CD14-positive monocyte (primary cell): ENCODE measurements at regions not wholly inside any gene's neighbourhood (a gene's known extent, or its start where the extent isn't known, plus 50 kb on each side); places are given as distances from the start of the nearest gene placed in this dataset.
"Not testable (repeated sequence)": the region's sequence is repeated elsewhere in the genome, so short reads cannot be mapped to it uniquely, and the experiment has no call there.

Experiments used
- DNase-seq, 3 donors: peaks; one replicate each; pipeline ENCODE4 v3.0.0-alpha.2; 2011 to 2022
- H2AFZ ChIP-seq: 2 replicates; pipeline ENCODE4 v1.6.0; 2012; ENCODE audit warnings: mild to moderate bottlenecking, low read depth, low read length, inconsistent platforms; ENCODE audit not compliant: insufficient read depth, poor library complexity, severe bottlenecking
- H3K27ac ChIP-seq, 2 donors: 1 replicate in 1 of 2; 2 replicates in 1 of 2; pipeline ENCODE4 v1.5.1; 2012 to 2013; ENCODE audit warnings: low read length in 2 of 2, control low read depth in 1 of 2, inconsistent platforms in 1 of 2, low read depth in 1 of 2, mild to moderate bottlenecking in 1 of 2
- H3K27me3 ChIP-seq, 2 donors: one replicate each; pipeline versions ENCODE4 v1.6.0 to v1.6.1; 2011 to 2013; ENCODE audit warnings: low read length in 2 of 2; ENCODE audit not compliant: control insufficient read depth in 2 of 2, insufficient read depth in 2 of 2
- H3K36me3 ChIP-seq, 2 donors: replicated peaks in 1 of 2; 1 replicate in 1 of 2; 2 replicates in 1 of 2; pipeline versions ENCODE4 v1.5.1 to v1.6.1; 2012 to 2013; ENCODE audit warnings: low read length in 2 of 2, control low read depth in 1 of 2, inconsistent platforms in 1 of 2, mild to moderate bottlenecking in 1 of 2; ENCODE audit not compliant: insufficient read depth in 2 of 2, control insufficient read depth in 1 of 2
- H3K4me1 ChIP-seq, 2 donors: 1 replicate in 1 of 2; 2 replicates in 1 of 2; pipeline versions ENCODE4 v1.5.1 to v1.6.1; 2012 to 2013; ENCODE audit warnings: low read length in 2 of 2, control low read depth in 1 of 2, inconsistent platforms in 1 of 2, mild to moderate bottlenecking in 1 of 2, moderate library complexity in 1 of 2; ENCODE audit not compliant: insufficient read depth in 2 of 2, control insufficient read depth in 1 of 2
- H3K4me2 ChIP-seq: replicated peaks from 2 replicates; pipeline ENCODE3; 2012; ENCODE audit warnings: low read length, moderate library complexity, mild to moderate bottlenecking; ENCODE audit not compliant: poor library complexity, severe bottlenecking; ENCODE audit errors: extremely low read depth
- H3K4me3 ChIP-seq, 3 experiments: fragments of 200-600 bp in 1 of 3; sonication (generic) in 1 of 3; replicated peaks in 1 of 3; 1 replicate in 2 of 3; 2 replicates in 1 of 3; pipeline ENCODE4 v1.5.1; 2011 to 2013; ENCODE audit warnings: low read length in 3 of 3, mild to moderate bottlenecking in 3 of 3, control low read depth in 2 of 3, low read depth in 2 of 3, inconsistent platforms in 1 of 3, moderate library complexity in 1 of 3
- H3K79me2 ChIP-seq: 2 replicates; pipeline ENCODE4 v1.6.0; 2012; ENCODE audit warnings: mild to moderate bottlenecking, control low read depth, inconsistent platforms, low read length, moderate library complexity; ENCODE audit not compliant: insufficient read depth
- H3K9ac ChIP-seq: 2 replicates; pipeline ENCODE4 v1.6.0; 2017; ENCODE audit warnings: low read length, mild to moderate bottlenecking; ENCODE audit not compliant: insufficient read depth, poor library complexity, severe bottlenecking
- H3K9me3 ChIP-seq, 2 donors: replicated peaks in 1 of 2; 1 replicate in 1 of 2; 2 replicates in 1 of 2; pipeline versions ENCODE4 v1.5.1 to v1.6.1; 2012 to 2013; ENCODE audit warnings: low read length in 2 of 2, control low read depth in 1 of 2; ENCODE audit not compliant: control insufficient read depth in 1 of 2, insufficient read depth in 1 of 2
- H4K20me1 ChIP-seq: 2 replicates; pipeline ENCODE4 v1.6.0; 2012; ENCODE audit warnings: mild to moderate bottlenecking, low read length, control low read depth, moderate library complexity; ENCODE audit not compliant: insufficient read depth
- H3K27ac Mint-ChIP-seq, 7 donors: one replicate each; pipeline ENCODE4 v1.8.0; 2020; ENCODE audit warnings: mild to moderate bottlenecking in 7 of 7, mixed read lengths in 7 of 7, moderate library complexity in 6 of 7, inconsistent platforms in 2 of 7
- H3K27me3 Mint-ChIP-seq, 3 donors: one replicate each; pipeline ENCODE4 v1.8.0; 2021 to 2022; ENCODE audit warnings: low read depth in 3 of 3, mild to moderate bottlenecking in 3 of 3, mixed read lengths in 3 of 3, moderate library complexity in 3 of 3, inconsistent platforms in 1 of 3
- H3K36me3 Mint-ChIP-seq, 2 donors: one replicate each; pipeline ENCODE4 v1.8.0; 2020; ENCODE audit warnings: mixed read lengths in 2 of 2, inconsistent platforms in 1 of 2, mild to moderate bottlenecking in 1 of 2
- H3K4me1 Mint-ChIP-seq: one replicate; pipeline ENCODE4 v1.8.0; 2020; ENCODE audit warnings: mild to moderate bottlenecking, mixed read lengths
- H3K4me3 Mint-ChIP-seq, 2 donors: one replicate each; pipeline ENCODE4 v1.8.0; 2020; ENCODE audit warnings: mild to moderate bottlenecking in 2 of 2, mixed read lengths in 2 of 2, moderate library complexity in 1 of 2
- H3K9me3 Mint-ChIP-seq, 7 donors: one replicate each; pipeline ENCODE4 v1.8.0; 2020 to 2022; ENCODE audit warnings: mixed read lengths in 7 of 7, mild to moderate bottlenecking in 6 of 7, moderate library complexity in 6 of 7, inconsistent platforms in 2 of 7
- WGBS: methylation state at CpG from one replicate; pipeline ENCODE4 v1.1.5; 2013; ENCODE audit warnings: missing lambda C conversion rate; ENCODE audit not compliant: insufficient coverage; 5-methylcytosine and 5-hydroxymethylcytosine counted together
- intact Hi-C, 2 donors: fragments of 100-400 bp; cut with micrococcal nuclease; formaldehyde crosslinking; loops; one replicate each; pipeline versions ENCODE4 v1.15.0 to v1.15.1; 2023
- TF ChIP-seq, protein P1 (sequence below): fragments of 200-600 bp; IDR thresholded peaks from one replicate; pipeline ENCODE4 v1.8.0; 2022; ENCODE audit warnings: antibody characterized with exemption, mild to moderate bottlenecking

- H4K20me1 ChIP-seq = no peaks in the 10 kb centered on the region
- TF ChIP-seq, protein P1, sequence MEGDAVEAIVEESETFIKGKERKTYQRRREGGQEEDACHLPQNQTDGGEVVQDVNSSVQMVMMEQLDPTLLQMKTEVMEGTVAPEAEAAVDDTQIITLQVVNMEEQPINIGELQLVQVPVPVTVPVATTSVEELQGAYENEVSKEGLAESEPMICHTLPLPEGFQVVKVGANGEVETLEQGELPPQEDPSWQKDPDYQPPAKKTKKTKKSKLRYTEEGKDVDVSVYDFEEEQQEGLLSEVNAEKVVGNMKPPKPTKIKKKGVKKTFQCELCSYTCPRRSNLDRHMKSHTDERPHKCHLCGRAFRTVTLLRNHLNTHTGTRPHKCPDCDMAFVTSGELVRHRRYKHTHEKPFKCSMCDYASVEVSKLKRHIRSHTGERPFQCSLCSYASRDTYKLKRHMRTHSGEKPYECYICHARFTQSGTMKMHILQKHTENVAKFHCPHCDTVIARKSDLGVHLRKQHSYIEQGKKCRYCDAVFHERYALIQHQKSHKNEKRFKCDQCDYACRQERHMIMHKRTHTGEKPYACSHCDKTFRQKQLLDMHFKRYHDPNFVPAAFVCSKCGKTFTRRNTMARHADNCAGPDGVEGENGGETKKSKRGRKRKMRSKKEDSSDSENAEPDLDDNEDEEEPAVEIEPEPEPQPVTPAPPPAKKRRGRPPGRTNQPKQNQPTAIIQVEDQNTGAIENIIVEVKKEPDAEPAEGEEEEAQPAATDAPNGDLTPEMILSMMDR = no peak
- no peaks in the 10 kb centered on the region for H3K27me3 ChIP-seq
- Mint-ChIP-seq H3K9me3 (peaks cover 3 to 8% (median 6%) of the 10 kb centered on the region in 7 donors), H3K27me3 (no peaks in the 10 kb centered on the region), H3K4me1 (no peaks in the 10 kb centered on the region), H3K4me3 (no peak overlapping the region), H3K36me3 (no peaks in the 10 kb centered on the region), H3K27ac (no peak overlapping the region)
- intact Hi-C loops = no loop called here
- H3K4me1 ChIP-seq = no peaks in the 10 kb centered on the region
- no peak overlapping the region for H3K4me3 ChIP-seq
- no peak overlapping the region for H2AFZ ChIP-seq
- H3K9me3 ChIP-seq = peaks cover 0 to 4% of the 10 kb centered on the region in 2 donors
- no peaks in the 10 kb centered on the region for H3K79me2 ChIP-seq
- H3K36me3 ChIP-seq = no peaks in the 10 kb centered on the region
- DNase-seq = no peak
- H3K9ac ChIP-seq = no peak overlapping the region
- H3K4me2 ChIP-seq = no peak overlapping the region
- H3K27ac ChIP-seq = no peak overlapping the region
Observed at GRCh38 chr6:73927421-73927820, 231.4 kb downstream of the CD109 start.

GRCh38 chr6:73925703-73926102 is 229.7 kb downstream of the CD109 start:
- H2AFZ ChIP-seq, H3K27ac ChIP-seq, H4K20me1 ChIP-seq, H3K36me3 ChIP-seq, H3K4me1 ChIP-seq, DNase-seq, H3K27ac Mint-ChIP-seq, intact Hi-C loops, H3K9me3 ChIP-seq, H3K27me3 Mint-ChIP-seq, H3K9me3 Mint-ChIP-seq, H3K9ac ChIP-seq, H3K4me3 Mint-ChIP-seq, H3K79me2 ChIP-seq, H3K36me3 Mint-ChIP-seq, H3K4me3 ChIP-seq, H3K27me3 ChIP-seq, H3K4me1 Mint-ChIP-seq, H3K4me2 ChIP-seq: not testable (repeated sequence)
- 98% methylated on average over 8 of the region's 17 CpGs for WGBS
